PFSK-1 (cell line): ENCODE measurements at regions not wholly inside any gene's neighbourhood (a gene's known extent, or its start where the extent isn't known, plus 50 kb on each side); places are given as distances from the start of the nearest gene placed in this dataset.

Experiments used
- POLR2AphosphoS5 ChIP-seq: IDR thresholded peaks from 2 replicates; pipeline ENCODE4 v1.6.1; 2012; ENCODE audit warnings: low read depth, mild to moderate bottlenecking, control low read depth, low read length, moderate library complexity
- TF ChIP-seq, protein P1 (sequence below), 2 experiments: IDR thresholded peaks; 2 replicates each; pipeline versions ENCODE4 v1.6.1 to v1.8.0; 2011 to 2012; ENCODE audit warnings: low read depth in 2 of 2, low read length in 2 of 2, control low read depth in 1 of 2, inconsistent platforms in 1 of 2, mild to moderate bottlenecking in 1 of 2, moderate library complexity in 1 of 2; ENCODE audit not compliant: insufficient read depth in 1 of 2

- no peak for TF ChIP-seq POLR2AphosphoS5
- TF ChIP-seq, protein P1, sequence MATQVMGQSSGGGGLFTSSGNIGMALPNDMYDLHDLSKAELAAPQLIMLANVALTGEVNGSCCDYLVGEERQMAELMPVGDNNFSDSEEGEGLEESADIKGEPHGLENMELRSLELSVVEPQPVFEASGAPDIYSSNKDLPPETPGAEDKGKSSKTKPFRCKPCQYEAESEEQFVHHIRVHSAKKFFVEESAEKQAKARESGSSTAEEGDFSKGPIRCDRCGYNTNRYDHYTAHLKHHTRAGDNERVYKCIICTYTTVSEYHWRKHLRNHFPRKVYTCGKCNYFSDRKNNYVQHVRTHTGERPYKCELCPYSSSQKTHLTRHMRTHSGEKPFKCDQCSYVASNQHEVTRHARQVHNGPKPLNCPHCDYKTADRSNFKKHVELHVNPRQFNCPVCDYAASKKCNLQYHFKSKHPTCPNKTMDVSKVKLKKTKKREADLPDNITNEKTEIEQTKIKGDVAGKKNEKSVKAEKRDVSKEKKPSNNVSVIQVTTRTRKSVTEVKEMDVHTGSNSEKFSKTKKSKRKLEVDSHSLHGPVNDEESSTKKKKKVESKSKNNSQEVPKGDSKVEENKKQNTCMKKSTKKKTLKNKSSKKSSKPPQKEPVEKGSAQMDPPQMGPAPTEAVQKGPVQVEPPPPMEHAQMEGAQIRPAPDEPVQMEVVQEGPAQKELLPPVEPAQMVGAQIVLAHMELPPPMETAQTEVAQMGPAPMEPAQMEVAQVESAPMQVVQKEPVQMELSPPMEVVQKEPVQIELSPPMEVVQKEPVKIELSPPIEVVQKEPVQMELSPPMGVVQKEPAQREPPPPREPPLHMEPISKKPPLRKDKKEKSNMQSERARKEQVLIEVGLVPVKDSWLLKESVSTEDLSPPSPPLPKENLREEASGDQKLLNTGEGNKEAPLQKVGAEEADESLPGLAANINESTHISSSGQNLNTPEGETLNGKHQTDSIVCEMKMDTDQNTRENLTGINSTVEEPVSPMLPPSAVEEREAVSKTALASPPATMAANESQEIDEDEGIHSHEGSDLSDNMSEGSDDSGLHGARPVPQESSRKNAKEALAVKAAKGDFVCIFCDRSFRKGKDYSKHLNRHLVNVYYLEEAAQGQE (IDR thresholded peaks at IDR 0.05; ENCODE audit: insufficient read depth in 1 of 2, low read depth in 2 of 2, low read length in 2 of 2), result no peak
Measured at GRCh38 chr13:47256618-47257017, 359.8 kb upstream of the HTR2A start.
